Esophagus muscularis mucosa (tissue), 4 donors: ENCODE measurements at regions not wholly inside any gene's neighbourhood (a gene's known extent, or its start where the extent isn't known, plus 50 kb on each side); places are given as distances from the start of the nearest gene placed in this dataset.

ENCODE experiments used
- DNase-seq: peaks from one replicate; pipeline ENCODE4 v3.0.0-alpha.2; 2017; ENCODE audit errors: extremely low spot score
- H3K27ac ChIP-seq, 4 donors: fragments of 200-600 bp; sonication (generic); replicated peaks in 1 of 4; 1 replicate in 3 of 4; 2 replicates in 1 of 4; pipeline ENCODE4 v1.5.1; 2016 to 2019; ENCODE audit warnings: mild to moderate bottlenecking in 1 of 4
- H3K27me3 ChIP-seq, 4 donors: fragments of 200-600 bp; sonication (generic); one replicate each; pipeline versions ENCODE4 v1.5.1 to v1.6.0; 2016 to 2019
- H3K36me3 ChIP-seq, 4 donors: fragments of 200-600 bp; sonication (generic); one replicate each; pipeline ENCODE4 v1.5.1; 2016 to 2019
- H3K4me1 ChIP-seq, 4 donors: fragments of 200-600 bp; sonication (generic); one replicate each; pipeline ENCODE4 v1.5.1; 2016 to 2019
- H3K4me3 ChIP-seq, 4 donors: fragments of 200-600 bp; sonication (generic); 1 replicate in 2 of 4; 2 replicates in 2 of 4; pipeline ENCODE4 v1.5.1; 2016 to 2019; ENCODE audit warnings: mild to moderate bottlenecking in 4 of 4, moderate library complexity in 1 of 4
- H3K9me3 ChIP-seq, 4 donors: fragments of 200-600 bp; sonication (generic); 1 replicate in 3 of 4; 2 replicates in 1 of 4; pipeline ENCODE4 v1.5.1; 2016 to 2019
- CTCF ChIP-seq, 3 experiments: fragments of 200-600 bp in 2 of 3; fragments of 450-650 bp in 1 of 3; sonication (generic) in 2 of 3; IDR thresholded peaks; one replicate each; pipeline ENCODE4 v1.5.1; 2017 to 2019; ENCODE audit warnings: antibody characterized with exemption in 3 of 3, mild to moderate bottlenecking in 2 of 3, moderate library complexity in 1 of 3
- EP300 ChIP-seq: sonication (generic); formaldehyde crosslinking; IDR thresholded peaks from one replicate; pipeline ENCODE4 v1.6.1; 2017; ENCODE audit warnings: antibody characterized with exemption
- POLR2A ChIP-seq: fragments of 450-650 bp; IDR thresholded peaks from one replicate; pipeline ENCODE4 v1.6.1; 2017; ENCODE audit warnings: antibody characterized with exemption, moderate library complexity, mild to moderate bottlenecking, low read depth
- POLR2AphosphoS5 ChIP-seq, 2 donors: sonication (generic); formaldehyde crosslinking; IDR thresholded peaks; one replicate each; pipeline ENCODE4 v1.6.1; 2017; ENCODE audit warnings: antibody characterized with exemption in 2 of 2
- WGBS: methylation state at CpG from one replicate; pipeline ENCODE4 v1.1.5; 2018; 5-methylcytosine and 5-hydroxymethylcytosine counted together
- intact Hi-C: fragments of 100-400 bp; cut with DNase I; formaldehyde crosslinking; loops from one replicate; pipeline ENCODE4 v1.15.1; 2023

GRCh38 chr17:36813357-36813756, 123.9 kb upstream of the LHX1 start:
- TF ChIP-seq CTCF (IDR thresholded peaks at IDR 0.05) (no peak), POLR2A (no peak), POLR2AphosphoS5 (IDR thresholded peaks at IDR 0.05) (no peak), EP300 (no peak)
- DNase-seq = no peak
- 79% methylated on average over 5 of the region's 5 CpGs for WGBS
- Histone ChIP-seq H3K36me3 (no peaks in the 10 kb centered on the region), H3K27ac (no peak overlapping the region), H3K27me3 (peaks cover 0 to 100% (median 27%) of the 10 kb centered on the region in 4 donors), H3K9me3 (no peaks in the 10 kb centered on the region), H3K4me3 (no peak overlapping the region), H3K4me1 (peaks cover 0 to 5% (median 2%) of the 10 kb centered on the region in 4 donors)
- intact Hi-C loops = no loop called here

- intact Hi-C loops = no loop called here
- no peak for DNase-seq
- TF ChIP-seq CTCF (IDR thresholded peaks at IDR 0.05) (no peak), POLR2AphosphoS5 (IDR thresholded peaks at IDR 0.05) (no peak), EP300 (no peak), POLR2A (no peak)
- H3K27ac ChIP-seq = no peak overlapping the region
- no peaks in the 10 kb centered on the region for H3K4me1 ChIP-seq
- WGBS = 54% methylated on average over 18 of the region's 18 CpGs
- no peaks in the 10 kb centered on the region for H3K36me3 ChIP-seq
- no peaks in the 10 kb centered on the region for H3K9me3 ChIP-seq
- H3K4me3 ChIP-seq = no peak overlapping the region
- H3K27me3 ChIP-seq = peaks cover 0 to 100% (median 21%) of the 10 kb centered on the region in 4 donors
Measured at GRCh38 chr17:36813957-36814563, 123.2 kb upstream of the LHX1 start.

- peaks cover 0 to 98% (median 13%) of the 10 kb centered on the region in 4 donors for H3K27me3 ChIP-seq
- intact Hi-C loops = no loop called here
- no peaks in the 10 kb centered on the region for H3K9me3 ChIP-seq
- TF ChIP-seq EP300 = no peak
- TF ChIP-seq CTCF (IDR thresholded peaks at IDR 0.05) = no peak
- TF ChIP-seq POLR2AphosphoS5 (IDR thresholded peaks at IDR 0.05) = no peak
- TF ChIP-seq POLR2A = no peak
- H3K36me3 ChIP-seq = no peaks in the 10 kb centered on the region
- H3K4me3 ChIP-seq = no peak overlapping the region
- no peak for DNase-seq
- no peak overlapping the region for H3K27ac ChIP-seq
- WGBS = 90% methylated on average over 4 of the region's 7 CpGs
- H3K4me1 ChIP-seq = no peaks in the 10 kb centered on the region
Measured at GRCh38 chr17:36814958-36815357, 122.3 kb upstream of the LHX1 start.

GRCh38 chr17:36816214-36816906, 120.9 kb upstream of the LHX1 start:
- WGBS = 53% methylated on average over 4 of the region's 17 CpGs
- Histone ChIP-seq H3K27ac (no peak overlapping the region), H3K27me3 (peaks cover 0 to 98% (median 6%) of the 10 kb centered on the region in 4 donors), H3K36me3 (no peaks in the 10 kb centered on the region), H3K4me1 (no peaks in the 10 kb centered on the region), H3K9me3 (no peaks in the 10 kb centered on the region), H3K4me3 (no peak overlapping the region)
- intact Hi-C loops = no loop called here
- DNase-seq = no peak
- TF ChIP-seq CTCF (IDR thresholded peaks at IDR 0.05) (no peak), POLR2AphosphoS5 (IDR thresholded peaks at IDR 0.05) (no peak), EP300 (no peak), POLR2A (no peak)
